Embryonic facial prominence (tissue), 1 donor: ENCODE measurements at regions not wholly inside any gene's neighbourhood (a gene's known extent, or its start where the extent isn't known, plus 50 kb on each side); places are given as distances from the start of the nearest gene placed in this dataset.
"Not testable (repeated sequence)": the region's sequence is repeated elsewhere in the genome, so short reads cannot be mapped to it uniquely, and the experiment has no call there.

ENCODE experiments used
- DNase-seq: peaks from one replicate; pipeline ENCODE4 v3.0.0-alpha.2; 2016; ENCODE audit errors: extremely low spot score

DNA sequence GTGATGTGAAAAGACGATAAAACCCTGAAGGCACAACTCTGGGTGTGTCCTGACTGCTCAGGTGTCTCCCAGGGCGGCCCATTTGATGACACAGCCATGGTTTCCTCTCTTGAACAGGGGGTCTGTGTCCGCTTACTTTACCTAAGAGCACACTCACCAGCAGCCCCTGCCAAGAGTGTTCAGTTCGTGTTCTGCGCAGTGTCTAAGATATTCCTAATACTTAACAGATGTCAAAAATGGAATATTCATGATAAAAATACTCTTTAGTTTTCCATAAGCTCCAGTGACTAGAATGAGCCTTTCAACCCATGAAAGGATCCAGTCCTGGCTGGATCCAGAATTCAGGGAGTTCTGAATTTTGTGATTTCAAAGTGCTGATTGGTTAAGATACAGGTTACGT is 492.4 kb downstream of the TNS3 start:
- peak; percentile 49 for DNase-seq

GRCh38 chr7:47089068-47089417 is 492.9 kb downstream of the TNS3 start:
- no peak for DNase-seq

DNA sequence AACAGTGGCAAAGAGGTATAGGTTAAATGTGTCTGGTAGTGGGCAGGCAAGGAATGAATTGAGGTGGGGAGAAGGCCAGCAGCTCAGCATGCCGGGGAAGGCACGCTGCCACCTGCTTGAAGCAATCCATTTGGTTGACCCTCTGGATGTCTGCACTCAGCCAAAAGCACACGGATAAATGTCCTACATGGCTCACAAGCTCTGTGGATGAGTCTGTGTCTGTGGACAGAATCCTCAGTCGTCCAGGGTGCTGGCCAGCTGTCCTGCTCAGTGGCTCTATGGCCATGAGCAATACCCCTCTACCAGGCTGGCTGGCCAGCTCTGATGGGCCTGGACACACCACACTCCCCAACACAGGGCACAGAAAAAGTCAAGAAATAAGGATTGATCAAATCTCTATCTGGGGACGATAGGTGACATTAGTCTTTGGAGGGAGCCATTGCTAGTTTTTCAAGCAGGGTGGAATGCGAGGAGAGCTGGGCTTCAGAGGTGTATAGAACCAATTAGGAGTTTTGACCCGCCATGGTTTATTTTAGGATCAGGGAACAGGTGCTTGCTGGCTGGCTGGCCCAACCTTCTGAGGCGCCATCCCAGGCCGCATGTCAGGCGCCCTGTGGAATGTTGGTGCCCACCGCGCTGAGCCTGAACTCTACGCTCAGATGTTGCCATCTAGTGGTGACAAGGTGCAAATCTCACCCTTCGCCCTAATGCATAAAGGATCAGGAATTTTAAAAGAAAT is 493.4 kb downstream of the TNS3 start:
- no peak for DNase-seq

DNA sequence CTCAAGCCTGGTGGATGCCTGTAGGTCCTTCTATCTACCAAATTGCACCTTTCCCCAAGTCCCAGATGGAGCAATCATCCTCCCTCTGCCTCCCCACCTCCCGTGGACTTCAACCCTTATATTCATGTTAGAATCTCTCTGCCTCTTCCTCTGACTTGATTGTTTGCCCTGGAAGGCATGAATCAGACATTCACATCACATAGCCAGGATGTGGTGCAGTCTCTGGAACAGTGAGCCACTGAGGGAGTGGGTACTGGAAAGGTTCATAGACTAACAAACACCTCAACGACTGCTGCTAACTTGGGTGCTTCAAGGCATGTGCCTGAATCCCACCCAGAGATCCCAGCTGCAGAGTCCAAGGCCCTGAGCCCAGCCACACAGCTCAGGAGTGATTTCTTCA is 494.0 kb downstream of the TNS3 start:
- DNase-seq, result no peak

DNA sequence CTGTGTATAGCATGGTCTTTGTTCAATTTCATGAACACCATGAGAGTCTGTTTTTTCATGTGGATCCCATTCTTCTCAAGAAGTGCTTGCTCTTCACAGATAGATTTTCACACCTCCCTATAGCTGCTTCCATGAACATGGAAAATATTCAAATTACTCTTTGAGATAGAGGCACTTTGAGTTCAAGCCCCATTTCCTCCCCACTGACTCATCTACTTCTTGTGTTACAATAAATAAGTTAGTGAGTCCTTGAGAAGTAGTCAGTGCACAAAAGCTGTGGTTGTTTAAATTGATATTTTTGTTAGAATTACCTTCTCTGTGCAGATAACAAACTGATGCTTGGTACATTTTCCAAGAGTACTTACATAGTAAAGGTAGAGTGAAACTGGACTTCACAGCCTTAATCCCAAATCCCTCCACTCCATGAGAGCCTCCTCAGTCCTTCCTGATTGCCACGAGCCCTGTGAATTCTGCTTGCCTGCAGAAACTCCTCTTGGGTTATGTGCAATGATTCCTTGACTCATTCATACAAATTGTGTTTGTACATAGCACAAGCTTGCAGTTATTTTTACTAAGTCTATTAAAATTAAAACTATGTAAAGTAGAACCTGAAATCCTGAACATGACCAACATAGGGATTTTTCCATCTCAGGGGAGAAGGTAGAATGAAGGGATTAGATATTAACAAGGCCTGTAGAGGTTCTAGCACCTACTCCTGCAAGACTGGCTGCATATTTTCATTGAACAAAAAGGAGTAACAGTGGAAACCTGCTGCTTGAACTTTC is 496.2 kb downstream of the TNS3 start:
- no peak for DNase-seq

DNA sequence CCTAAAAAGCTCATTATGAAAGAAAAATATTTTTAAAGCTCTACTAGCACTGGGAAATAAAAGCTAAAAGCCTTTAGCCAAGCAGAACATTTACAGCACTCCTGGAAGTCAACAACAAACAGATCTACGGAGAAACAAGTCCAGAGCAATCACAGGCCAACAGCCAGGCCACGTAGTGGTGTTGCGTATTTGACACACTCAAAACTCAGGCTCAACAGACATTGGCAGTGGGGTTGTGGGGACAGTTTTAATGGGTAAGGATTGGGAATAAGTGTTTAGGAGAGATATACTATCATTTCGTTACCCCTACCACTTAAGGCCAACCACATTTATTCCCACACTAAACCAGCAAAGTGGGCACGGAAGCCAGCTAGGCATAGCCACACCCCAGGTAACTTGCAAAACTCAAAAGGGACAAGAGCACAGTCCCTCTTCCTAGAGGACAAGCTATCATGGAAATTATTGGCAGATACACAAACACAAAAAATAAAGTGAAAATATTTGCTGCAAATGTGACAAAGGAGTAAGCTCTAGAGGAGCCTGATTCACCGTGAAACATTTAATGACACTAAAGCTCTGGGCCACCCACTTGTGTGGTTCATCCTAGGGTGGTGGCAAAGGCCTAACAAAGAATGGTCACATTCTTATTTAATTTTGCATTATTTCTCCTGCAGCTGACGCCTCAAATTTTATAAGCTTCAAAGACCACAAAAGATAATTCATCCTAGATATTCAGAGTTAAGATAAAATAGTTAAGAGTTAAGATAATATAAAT is 498.2 kb downstream of the TNS3 start:
- no peak for DNase-seq

DNA sequence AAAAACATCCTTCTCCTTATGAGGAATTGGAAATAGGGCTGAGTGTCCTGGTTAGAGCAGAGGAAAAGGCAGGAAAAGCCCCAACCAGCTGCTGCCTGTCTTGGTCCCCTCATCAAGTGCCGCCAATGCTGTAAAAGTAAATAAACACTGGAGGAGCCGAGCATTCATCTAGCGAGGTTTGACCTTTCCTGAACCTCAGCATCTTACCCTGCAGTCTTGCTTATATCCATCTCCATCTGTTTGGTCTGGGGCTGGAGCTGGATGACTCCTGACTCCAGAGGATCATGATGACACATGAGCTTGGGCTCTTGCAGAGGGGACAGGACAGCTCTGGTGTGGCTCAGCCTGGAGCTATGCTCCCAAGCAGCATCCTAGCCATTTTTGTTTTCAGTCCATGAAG is 501.1 kb downstream of the TNS3 start:
- DNase-seq, result no peak

DNA sequence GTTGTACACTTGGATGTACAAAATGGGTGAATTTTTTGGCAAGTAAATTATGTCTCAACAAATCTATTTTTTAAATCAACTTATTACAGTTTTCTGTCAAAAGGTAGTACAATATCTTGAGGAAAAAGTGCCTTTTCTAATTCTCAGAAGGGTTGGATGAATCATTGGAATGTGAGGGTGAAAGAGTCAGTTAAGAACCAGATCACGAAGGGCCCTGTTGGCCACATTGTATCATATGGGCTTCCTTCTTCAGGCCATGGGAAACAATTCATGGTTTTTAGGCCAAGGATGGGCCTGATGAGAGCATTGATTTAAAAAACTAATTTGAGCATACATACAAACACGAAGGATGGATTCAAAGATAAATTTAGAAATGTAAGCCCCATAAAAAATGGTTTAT is 503.7 kb downstream of the TNS3 start:
- DNase-seq, result no peak

- DNase-seq, result no peak
Measured at GRCh38 chr7:47074702-47075153, 507.2 kb downstream of the TNS3 start.

GRCh38 chr7:47073284-47073683 is 508.6 kb downstream of the TNS3 start:
- no peak for DNase-seq

DNA sequence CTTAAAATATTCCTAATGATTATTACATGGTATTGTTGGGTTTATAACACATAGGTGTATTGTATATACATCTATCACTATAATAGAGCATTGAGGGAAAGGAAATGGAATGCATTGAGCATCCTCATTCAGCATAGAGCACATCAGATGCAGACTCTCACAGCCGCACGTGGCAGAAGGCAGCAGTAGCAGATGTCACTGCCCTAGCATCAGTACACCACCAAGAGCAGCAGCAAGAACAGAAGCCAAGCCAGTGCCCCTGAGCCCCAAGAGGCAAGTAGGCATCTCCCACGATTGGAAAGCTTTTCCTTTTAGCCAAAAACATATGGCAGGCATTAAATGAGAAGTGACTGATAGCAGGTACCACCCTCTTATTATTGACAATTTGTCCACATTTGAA is 510.0 kb downstream of the TNS3 start:
- DNase-seq, result no peak

GRCh38 chr7:47069385-47070076 is 512.4 kb downstream of the TNS3 start:
- no peak for DNase-seq

DNA sequence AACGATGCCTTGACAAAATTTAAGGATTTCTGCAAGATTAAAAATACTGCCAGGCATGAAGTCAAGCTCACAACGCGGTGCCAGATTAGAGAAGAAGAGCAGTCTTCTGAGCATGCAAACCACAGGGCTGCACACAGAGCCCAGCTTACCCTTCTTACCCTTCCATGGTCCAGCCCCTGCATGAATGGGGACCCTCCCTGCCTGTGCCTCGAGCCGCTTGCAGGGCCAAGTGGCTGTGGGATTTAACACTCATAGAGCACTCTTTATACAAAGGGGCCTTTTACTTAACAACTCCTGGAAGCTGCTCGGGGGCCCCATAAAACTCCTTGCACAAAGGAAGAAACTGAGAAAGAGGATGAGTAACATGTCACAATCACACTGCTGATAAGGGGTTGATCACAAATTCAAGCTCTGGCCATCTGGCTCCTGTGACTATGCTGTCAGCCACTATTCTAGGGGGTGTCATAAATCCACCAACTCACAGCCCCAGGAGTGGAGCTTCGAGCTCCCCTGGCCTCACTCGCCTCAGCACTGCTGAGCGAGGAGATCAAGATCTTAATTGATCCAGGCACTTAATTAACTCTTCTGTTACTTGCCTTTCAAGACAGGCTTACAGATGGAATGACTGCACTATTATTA is 514.8 kb downstream of the TNS3 start:
- no peak for DNase-seq

DNA sequence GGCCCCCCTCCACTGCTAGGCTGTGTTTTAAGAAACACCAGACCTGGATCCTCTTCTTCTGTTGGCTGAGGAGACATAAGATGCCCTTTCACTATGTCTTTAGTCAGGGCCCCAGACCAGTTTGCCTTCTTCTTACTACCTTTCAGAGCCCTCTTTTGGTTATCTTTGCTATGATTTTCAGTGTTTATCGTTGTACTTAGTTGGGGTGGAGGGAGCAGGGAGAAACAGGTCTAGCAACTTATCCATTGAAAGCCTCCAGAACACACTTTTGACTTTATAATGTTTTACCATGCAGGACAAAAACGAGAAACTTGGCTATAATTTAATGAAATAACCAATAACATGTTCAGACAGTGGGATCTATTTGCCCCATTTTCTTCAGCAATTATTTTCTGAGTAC is 525.2 kb downstream of the TNS3 start:
- no peak for DNase-seq

- not testable (repeated sequence) for DNase-seq
Measured at GRCh38 chr7:47052541-47053208, 529.2 kb downstream of the TNS3 start.

GRCh38 chr7:47049234-47049774 is 532.6 kb downstream of the TNS3 start:
- DNase-seq, result no peak

DNA sequence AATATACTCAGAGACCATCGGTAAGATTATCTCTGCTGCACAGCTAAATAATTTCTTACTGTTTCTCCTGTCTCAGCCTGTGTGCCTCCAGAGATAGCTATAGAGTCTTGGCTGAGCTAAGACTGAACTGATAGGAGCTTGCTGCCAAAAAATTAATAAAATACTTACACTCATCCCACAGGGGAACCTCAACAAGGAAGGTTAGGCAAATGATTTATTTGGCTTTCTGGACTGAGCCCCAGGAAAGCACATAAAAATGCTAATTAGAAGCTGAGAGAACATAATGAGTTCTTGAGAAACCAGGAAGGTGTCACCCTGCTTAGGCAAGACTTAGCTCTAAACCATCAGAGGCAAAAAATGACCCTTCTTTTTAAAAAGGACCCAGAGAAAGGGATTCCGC is 534.5 kb downstream of the TNS3 start:
- no peak for DNase-seq

DNA sequence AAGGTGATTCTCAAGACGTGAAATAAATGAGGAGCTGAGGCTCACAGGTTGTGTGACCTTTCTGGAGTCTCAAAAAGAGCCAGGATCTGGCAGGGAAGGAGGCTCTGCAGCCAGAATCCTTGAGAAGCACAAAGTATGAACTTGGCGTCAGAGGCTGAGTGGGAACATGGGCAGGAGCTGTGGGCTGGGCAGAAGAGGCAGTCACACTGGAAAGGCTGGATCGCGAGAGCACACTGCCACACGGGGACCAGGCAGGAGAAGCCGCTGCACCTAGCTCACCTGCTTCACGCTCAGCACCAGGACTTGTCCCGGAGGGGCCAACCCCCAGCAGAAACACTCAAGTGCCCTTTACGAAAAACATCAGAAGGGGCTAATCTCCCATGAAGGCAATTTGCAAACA is 535.0 kb downstream of the TNS3 start:
- DNase-seq, result no peak

DNA sequence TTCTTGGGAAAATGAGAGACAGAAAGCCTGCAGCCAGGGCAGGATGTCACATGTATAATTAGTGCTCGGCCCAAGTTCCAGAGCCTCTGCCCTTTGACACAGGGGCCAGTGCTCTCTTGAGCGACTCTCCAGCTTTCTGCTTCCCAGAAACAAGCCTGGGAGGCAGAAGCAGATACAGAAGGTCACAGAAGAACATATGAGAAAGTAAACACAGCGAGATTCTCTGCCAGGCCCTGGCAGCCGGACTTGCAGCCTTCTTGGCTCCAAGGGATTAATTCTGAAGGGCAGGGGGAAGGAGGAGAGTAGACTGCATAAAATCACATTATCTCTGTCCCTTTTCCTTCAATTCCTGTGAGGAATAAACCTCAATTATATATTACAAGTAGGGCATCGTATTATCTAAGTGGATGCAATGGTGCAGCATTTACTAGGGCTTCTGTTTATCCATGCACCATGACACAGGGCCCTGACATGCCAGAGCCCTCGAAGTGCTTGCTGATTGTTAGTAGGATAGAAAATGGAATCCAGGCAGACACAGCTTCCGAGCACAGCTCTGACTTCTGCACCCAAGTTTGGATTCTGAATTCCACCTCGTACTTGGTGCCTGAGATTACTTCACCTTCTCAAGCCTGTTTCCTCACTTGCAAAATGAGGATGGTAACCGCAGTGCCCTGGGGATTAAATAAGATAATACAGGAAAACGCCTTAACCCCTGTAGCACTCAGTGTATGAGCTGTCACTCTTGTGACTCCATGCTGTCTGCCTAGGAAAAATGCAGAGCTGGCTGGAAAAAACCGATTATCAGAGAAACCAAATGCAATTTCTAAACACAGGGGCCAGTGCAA is 536.5 kb downstream of the TNS3 start:
- DNase-seq, result no peak

DNA sequence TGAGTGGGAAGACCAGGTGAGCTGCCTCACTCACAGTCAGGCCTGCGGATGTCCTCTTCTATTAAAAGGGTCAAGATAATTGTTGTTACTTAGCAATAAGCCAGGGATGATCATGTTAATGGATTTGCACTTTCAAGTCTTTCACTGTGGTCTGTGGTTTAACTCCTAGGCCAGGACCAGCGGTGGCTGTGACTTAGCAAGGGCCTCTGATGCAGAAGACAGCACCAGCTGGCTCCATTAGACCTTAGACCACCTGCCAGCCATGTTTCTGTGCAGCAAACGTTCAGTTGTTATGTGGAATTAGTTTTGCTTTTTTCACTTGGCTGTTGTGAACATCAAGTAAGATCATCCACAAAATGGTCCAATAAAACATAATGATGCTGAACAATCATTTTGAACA is 537.3 kb downstream of the TNS3 start:
- no peak for DNase-seq
